ENCODE measurements at regions not wholly inside any gene's neighbourhood (a gene's known extent, or its start where the extent isn't known, plus 50 kb on each side); places are given as distances from the start of the nearest gene placed in this dataset.

GRCh38 chr5:7014611-7015010 is 301.4 kb downstream of the TENT4A start:
- DNase-seq (ENCODE audit: low spot score): no peak

GRCh38 chr5:7015586-7016256 is 302.5 kb downstream of the TENT4A start:
- no peak for DNase-seq (ENCODE audit: low spot score)

GRCh38 chr5:7016999-7017747 is 303.9 kb downstream of the TENT4A start:
- no peak for DNase-seq (ENCODE audit: low spot score)

- no peak for DNase-seq (ENCODE audit: low spot score)
Observed at GRCh38 chr5:7018198-7018597, 305.0 kb downstream of the TENT4A start.

- DNase-seq (ENCODE audit: low spot score): no peak
Observed at GRCh38 chr5:7018601-7019000, 305.4 kb downstream of the TENT4A start.

- no peak for DNase-seq (ENCODE audit: low spot score)
Observed at GRCh38 chr5:7036192-7036835, 323.1 kb downstream of the TENT4A start.

GRCh38 chr5:7039074-7039473 is 325.8 kb downstream of the TENT4A start:
- no peak for DNase-seq (ENCODE audit: low spot score)

GRCh38 chr5:7040111-7040510 is 326.9 kb downstream of the TENT4A start:
- no peak for DNase-seq (ENCODE audit: low spot score)

GRCh38 chr5:7043797-7044196 is 330.6 kb downstream of the TENT4A start:
- no peak for DNase-seq (ENCODE audit: low spot score)

- DNase-seq (ENCODE audit: low spot score): no peak
Observed at GRCh38 chr5:7047511-7048261, 334.5 kb downstream of the TENT4A start.

GRCh38 chr5:7050986-7051385 is 337.8 kb downstream of the TENT4A start:
- DNase-seq (ENCODE audit: low spot score): no peak

- no peak for DNase-seq (ENCODE audit: low spot score)
Observed at GRCh38 chr5:7053125-7053524, 339.9 kb downstream of the TENT4A start.

GRCh38 chr5:7053528-7054209 is 340.4 kb downstream of the TENT4A start:
- no peak for DNase-seq (ENCODE audit: low spot score)

- no peak for DNase-seq (ENCODE audit: low spot score)
Observed at GRCh38 chr5:7066471-7067235, 329.3 kb upstream of the ADCY2 start.

- DNase-seq (ENCODE audit: low spot score): no peak
Observed at GRCh38 chr5:7068156-7068555, 327.8 kb upstream of the ADCY2 start.

GRCh38 chr5:7068899-7069298 is 327.0 kb upstream of the ADCY2 start:
- no peak for DNase-seq (ENCODE audit: low spot score)

- no peak for DNase-seq (ENCODE audit: low spot score)
Observed at GRCh38 chr5:7072188-7072587, 323.8 kb upstream of the ADCY2 start.

- no peak for DNase-seq (ENCODE audit: low spot score)
Observed at GRCh38 chr5:7073666-7074065, 322.3 kb upstream of the ADCY2 start.

GRCh38 chr5:7074176-7074575 is 321.8 kb upstream of the ADCY2 start:
- no peak for DNase-seq (ENCODE audit: low spot score)

- no peak for DNase-seq (ENCODE audit: low spot score)
Observed at GRCh38 chr5:7075470-7075869, 320.5 kb upstream of the ADCY2 start.

- DNase-seq (ENCODE audit: low spot score): no peak
Observed at GRCh38 chr5:7078101-7078500, 317.8 kb upstream of the ADCY2 start.

Data from AG08395 (cell line).